RWPE1 (cell line): ENCODE measurements at regions not wholly inside any gene's neighbourhood (a gene's known extent, or its start where the extent isn't known, plus 50 kb on each side); places are given as distances from the start of the nearest gene placed in this dataset.

Source experiments
- CTCF ChIA-PET: fragments of 350-600 bp; sonication (Branson Sonifier 250); formaldehyde crosslinking; extraction: SDS; loops from one replicate; lab custom pipeline; 2021; lab: Yijun Ruan, JAX
- POLR2A ChIA-PET: fragments of 400-600 bp; formaldehyde crosslinking; extraction: SDS; loops from one replicate; lab custom pipeline; 2020; ENCODE audit warnings: antibody characterized with exemption; ENCODE audit not compliant: low non-redundant PET; lab: Yijun Ruan, JAX
- DNase-seq: peaks from one replicate; pipeline ENCODE4 v3.0.0; 2012; ENCODE audit warnings: low spot score
- H3K27ac ChIP-seq: fragments of 450-650 bp; 2 replicates; pipeline ENCODE4 v1.5.1; 2017
- TF ChIP-seq, protein P1 (sequence below): fragments of 450-650 bp; conservative IDR thresholded peaks from 2 replicates; pipeline ENCODE4 v1.5.1; 2017; ENCODE audit warnings: low read depth, mild to moderate bottlenecking

DNA sequence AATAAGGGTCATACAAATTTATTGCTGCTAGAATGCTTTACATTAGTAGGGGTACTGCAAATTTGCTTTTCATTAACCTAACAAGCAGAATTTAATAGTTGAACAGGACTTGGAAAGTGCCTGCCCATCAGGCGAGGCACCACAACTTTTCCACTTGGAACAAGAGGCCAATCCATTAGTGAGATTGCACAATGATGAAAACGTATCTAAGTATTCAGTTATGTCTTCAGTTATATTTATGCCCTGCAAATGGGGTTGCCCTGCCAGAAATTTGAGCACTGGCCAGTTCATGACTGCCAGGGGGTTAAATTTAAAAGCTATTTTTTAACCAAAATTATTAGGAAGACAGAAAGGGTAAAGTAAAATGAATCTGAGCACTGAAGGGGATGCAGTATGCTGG lies 111.1 kb upstream of the PALS2 start:
- H3K27ac ChIP-seq: no peak overlapping the region
- CTCF ChIA-PET: no interaction called here
- TF ChIP-seq, protein P1, sequence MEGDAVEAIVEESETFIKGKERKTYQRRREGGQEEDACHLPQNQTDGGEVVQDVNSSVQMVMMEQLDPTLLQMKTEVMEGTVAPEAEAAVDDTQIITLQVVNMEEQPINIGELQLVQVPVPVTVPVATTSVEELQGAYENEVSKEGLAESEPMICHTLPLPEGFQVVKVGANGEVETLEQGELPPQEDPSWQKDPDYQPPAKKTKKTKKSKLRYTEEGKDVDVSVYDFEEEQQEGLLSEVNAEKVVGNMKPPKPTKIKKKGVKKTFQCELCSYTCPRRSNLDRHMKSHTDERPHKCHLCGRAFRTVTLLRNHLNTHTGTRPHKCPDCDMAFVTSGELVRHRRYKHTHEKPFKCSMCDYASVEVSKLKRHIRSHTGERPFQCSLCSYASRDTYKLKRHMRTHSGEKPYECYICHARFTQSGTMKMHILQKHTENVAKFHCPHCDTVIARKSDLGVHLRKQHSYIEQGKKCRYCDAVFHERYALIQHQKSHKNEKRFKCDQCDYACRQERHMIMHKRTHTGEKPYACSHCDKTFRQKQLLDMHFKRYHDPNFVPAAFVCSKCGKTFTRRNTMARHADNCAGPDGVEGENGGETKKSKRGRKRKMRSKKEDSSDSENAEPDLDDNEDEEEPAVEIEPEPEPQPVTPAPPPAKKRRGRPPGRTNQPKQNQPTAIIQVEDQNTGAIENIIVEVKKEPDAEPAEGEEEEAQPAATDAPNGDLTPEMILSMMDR: no peak
- POLR2A ChIA-PET: no interaction called here
- no peak for DNase-seq

DNA sequence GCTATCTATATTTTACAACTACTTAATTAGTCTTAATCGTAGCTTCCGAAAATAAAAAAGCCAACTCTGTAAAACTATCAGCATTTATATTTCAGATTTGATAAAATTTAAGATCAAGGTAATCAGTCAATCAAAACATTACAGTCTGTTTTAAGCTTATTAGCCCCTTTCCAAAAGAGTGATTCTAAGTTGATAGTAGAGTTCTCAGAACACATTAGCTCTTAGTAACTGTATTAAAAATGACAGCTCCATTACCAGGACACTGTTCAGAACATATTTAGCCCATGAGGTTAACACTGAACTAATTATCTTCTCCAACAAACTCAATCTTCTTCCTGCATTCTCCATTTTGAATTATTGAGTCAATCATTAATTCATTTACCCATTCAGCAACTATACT lies 110.3 kb upstream of the PALS2 start:
- TF ChIP-seq, protein P1: no peak
- ChIA-PET POLR2A (no interaction called here), CTCF (no interaction called here)
- no peak overlapping the region for H3K27ac ChIP-seq
- no peak for DNase-seq

DNA sequence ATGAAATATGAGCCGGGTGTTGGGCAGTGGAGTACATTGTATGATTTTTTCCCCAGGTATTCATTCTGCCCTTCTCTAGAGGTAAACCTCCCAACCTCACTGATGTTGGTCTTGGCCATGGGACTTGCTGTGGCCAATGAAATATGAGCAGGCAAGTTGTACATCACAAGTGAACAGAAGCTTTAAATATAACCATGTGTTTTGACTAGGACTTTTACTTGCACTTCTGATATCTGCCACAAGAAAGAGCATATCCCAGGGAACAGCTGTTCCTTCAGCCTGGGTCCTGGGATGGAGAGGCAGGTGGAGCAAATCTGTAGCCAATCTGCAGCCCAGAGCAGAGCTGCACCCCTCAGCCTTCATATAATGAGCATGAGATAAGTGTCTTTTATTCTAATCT lies 109.8 kb upstream of the PALS2 start:
- ChIA-PET CTCF (interaction anchor here (0.6 to 1.0 kb wide), 2 partner anchors 13 to 32 kb away, joined by 3 to 5 read pairs; no protein-coding TSS in a partner anchor), POLR2A (no interaction called here)
- DNase-seq: no peak
- H3K27ac ChIP-seq: no peak overlapping the region
- TF ChIP-seq, protein P1: no peak

DNA sequence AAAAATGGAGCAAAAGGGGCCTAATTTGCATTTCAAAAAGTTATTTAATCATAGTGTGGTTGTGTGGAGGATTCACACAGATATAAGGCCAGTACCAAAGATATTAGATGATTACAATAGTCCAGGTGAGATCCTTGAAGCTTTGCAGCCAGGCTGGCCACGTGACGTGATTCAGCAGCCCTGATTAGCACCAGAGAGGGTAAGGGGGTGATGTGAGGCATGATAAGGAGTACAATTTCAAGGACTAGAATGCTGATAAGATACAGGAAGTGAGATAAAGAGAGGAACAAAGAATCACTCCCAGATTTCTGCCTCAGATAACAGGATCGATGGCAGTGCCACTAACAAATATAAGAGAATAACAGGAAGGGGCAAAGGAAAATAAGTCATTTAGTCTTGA lies 108.4 kb upstream of the PALS2 start:
- no peak overlapping the region for H3K27ac ChIP-seq
- ChIA-PET CTCF (no interaction called here), POLR2A (no interaction called here)
- no peak for DNase-seq
- TF ChIP-seq, protein P1: no peak

DNA sequence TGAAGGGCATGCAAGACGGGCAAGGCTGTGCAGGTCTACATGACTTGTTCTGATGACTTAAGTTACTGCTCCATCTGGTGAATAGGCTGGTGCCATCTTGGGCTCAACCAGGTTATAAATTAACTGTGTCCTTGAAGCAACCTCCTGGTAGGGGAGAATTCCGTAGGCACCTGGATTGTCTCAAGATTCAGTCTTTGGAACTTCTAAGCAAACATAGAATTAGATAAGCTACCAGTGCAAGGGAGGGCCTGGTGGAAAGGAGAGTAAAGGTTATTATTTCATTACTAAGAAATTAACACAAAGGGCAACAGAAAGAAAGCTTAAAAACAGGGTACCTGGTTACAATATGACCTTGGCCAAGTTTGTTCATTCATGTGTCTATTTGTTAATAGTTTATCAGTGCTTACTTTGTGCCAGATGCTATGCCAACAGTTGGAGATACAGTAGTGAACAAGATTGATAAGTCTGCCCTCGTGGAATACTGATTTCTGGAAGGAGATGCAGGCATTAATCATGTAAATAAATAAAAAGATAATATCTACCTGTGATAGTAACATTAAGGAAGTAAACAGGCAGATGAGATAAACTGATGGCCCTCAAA lies 107.0 kb upstream of the PALS2 start:
- ChIA-PET CTCF (no interaction called here), POLR2A (no interaction called here)
- H3K27ac ChIP-seq: no peak overlapping the region
- TF ChIP-seq, protein P1: no peak
- no peak for DNase-seq

DNA sequence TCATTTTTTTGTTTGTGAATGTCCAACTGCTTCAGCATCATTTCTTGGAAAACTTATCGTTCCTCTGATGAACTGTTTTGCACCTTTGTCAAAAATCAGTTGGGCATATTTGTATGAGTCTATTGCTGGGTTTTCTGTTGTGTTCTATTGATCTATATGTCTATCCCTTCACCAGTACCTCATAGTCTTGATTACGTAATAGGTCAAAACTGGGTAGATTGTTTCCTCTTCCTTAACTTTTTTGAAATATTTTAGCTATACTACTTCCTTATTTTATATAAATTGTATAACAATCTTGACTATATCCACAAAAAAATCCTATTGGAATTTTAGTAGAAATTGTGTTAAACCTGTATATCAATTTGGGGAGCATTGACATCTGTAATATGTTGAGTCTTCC lies 104.1 kb upstream of the PALS2 start:
- DNase-seq: no peak
- H3K27ac ChIP-seq: no peak overlapping the region
- CTCF ChIA-PET: no interaction called here
- TF ChIP-seq, protein P1: no peak
- POLR2A ChIA-PET: no interaction called here
